Activated gamma-delta T cell (primary cell): ENCODE measurements at regions not wholly inside any gene's neighbourhood (a gene's known extent, or its start where the extent isn't known, plus 50 kb on each side); places are given as distances from the start of the nearest gene placed in this dataset.

Experiments
- DNase-seq: peaks from one replicate; lab custom pipeline; 2025; lab: John Stamatoyannopoulos, UW

DNA sequence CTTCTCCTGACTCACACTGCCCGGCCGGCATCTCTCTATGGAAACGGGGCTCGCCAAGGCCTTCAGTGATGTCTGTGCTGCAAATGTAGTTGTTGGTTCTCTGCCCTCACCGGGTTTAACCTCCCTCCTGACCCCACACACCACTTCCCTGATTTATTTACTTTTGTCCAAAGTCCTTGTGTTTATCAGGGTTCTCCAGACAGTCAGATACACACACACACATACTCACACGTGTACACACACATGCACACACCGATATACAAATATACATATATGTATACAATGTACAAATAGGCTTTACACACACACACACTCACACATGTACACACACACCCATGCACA lies 647.0 kb downstream of the BRD1 start:
- no peak for DNase-seq

GRCh38 chr22:49179886-49180682 lies 647.6 kb downstream of the BRD1 start:
- DNase-seq, result no peak

GRCh38 chr22:49179175-49179574 lies 648.5 kb downstream of the BRD1 start:
- DNase-seq, result no peak

GRCh38 chr22:49178246-49179005 lies 649.2 kb downstream of the BRD1 start:
- no peak for DNase-seq

- no peak for DNase-seq
Measured at GRCh38 chr22:49177666-49178065, 650.0 kb downstream of the BRD1 start.

DNA sequence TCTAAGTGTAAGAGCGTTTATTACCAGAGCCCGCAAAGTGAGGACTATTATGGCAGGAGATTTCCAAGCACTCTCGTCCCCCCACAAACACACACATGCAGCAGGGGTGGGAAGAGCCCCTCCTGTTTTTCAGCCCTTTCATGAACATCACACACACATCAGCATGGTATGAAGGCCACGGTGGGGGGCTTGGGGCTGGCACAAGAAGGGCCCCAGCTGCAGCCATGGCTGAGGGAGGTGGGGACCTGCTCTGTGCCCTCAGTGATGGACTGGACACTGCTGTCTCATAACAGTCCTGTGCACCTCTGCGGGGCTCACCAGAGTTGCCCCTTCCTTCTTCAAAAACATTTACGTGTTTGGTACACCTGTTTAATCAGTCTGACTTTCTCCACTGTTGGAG lies 650.7 kb downstream of the BRD1 start:
- DNase-seq, result no peak

- DNase-seq, result no peak
Measured at GRCh38 chr22:49170053-49170452, 657.6 kb downstream of the BRD1 start.

DNA sequence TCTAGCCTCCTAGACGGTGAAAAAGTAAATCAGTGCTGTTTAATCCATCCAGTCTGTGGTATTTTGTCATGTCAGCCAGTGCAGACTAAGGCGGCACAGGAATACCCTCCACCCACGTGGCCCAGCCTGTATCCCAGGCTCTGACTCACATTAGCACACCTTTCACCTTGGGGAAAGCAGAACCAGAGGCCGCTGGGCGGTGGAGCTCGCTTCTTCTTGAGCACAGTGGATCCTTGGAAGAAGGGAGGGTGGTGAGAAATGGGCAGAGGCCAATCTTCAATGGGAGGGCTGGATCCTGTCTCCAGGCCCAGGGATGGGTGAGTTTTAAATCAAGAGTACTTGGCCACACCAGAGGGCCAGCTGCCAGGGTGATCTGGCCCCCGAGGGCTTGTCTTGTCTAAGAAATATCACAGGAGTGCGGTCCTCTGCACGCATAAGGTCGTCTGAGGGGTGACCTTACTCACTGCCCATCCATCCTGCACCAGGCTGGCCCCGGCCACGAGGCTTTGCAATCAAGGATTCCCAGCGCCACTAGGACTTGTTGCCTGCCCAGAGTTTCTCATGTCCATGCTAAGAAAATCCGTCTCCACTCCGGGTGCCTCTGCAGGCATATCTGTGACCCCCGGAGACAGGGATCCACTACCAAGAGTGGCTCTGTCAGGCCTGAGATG lies 658.5 kb downstream of the BRD1 start:
- no peak for DNase-seq

GRCh38 chr22:49168219-49168813 lies 659.4 kb downstream of the BRD1 start:
- DNase-seq, result no peak

GRCh38 chr22:49166746-49167145 lies 660.9 kb downstream of the BRD1 start:
- no peak for DNase-seq

- no peak for DNase-seq
Measured at GRCh38 chr22:49166211-49166610, 661.5 kb downstream of the BRD1 start.

DNA sequence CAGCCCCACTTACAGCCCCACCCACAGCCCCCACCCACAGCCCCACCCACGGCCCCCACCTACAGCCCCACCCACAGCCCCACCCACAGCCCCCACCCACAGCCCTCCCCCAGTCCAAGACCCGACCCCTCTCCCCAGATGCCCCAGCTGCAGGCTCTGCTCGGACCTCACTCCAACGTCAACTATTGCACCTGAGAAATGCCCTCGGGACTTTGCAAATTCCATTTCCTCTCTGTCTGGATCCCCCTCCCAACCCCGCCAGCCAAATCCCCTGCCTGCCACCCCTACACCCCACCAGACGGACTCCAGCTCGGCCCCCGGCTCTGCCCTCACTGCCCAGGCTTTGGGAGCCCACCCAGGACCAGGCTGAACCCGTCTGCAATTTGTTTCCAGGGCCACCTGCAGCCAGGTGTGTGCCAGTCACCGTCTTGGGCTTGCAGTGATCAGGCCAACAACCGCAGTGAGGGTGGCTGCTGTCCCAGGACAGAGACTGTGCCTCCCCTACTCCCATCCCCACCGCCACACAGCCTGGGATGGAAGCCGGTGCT lies 662.8 kb downstream of the BRD1 start:
- DNase-seq, result no peak

DNA sequence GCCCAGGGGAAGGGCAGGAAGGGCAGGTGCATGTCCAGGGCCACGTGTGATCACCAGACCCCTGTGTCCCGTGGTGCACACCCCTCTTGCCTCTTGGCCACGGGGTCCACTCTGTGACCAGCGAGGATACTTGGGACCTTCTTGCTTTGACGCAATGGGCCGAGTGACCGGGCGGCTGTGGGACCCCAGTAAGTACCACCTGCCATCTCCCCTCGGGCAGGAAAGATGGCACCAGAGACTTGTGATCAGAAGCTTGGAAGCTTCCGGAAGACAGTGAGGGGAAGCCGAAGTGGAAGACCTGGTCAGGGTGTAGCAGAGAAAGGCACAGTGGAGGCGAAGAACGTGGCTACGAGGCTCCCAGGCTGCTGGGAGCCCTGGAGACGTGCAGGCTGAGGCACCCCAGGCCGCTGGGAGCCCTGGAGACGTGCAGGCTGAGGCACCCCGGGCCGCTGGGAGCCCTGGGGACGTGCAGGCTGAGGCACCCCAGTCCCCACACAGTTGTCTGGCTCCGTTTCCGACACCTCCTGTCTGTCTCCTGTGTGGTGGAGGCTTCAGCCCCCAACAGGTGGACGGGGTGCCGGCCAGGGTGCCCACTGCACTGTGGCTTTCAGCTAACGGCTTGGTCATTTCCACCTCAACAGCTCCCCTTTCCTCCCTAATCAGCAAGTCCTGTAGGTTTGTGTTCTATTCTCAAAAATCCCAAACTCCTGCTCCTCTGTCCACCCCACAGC lies 663.5 kb downstream of the BRD1 start:
- no peak for DNase-seq

DNA sequence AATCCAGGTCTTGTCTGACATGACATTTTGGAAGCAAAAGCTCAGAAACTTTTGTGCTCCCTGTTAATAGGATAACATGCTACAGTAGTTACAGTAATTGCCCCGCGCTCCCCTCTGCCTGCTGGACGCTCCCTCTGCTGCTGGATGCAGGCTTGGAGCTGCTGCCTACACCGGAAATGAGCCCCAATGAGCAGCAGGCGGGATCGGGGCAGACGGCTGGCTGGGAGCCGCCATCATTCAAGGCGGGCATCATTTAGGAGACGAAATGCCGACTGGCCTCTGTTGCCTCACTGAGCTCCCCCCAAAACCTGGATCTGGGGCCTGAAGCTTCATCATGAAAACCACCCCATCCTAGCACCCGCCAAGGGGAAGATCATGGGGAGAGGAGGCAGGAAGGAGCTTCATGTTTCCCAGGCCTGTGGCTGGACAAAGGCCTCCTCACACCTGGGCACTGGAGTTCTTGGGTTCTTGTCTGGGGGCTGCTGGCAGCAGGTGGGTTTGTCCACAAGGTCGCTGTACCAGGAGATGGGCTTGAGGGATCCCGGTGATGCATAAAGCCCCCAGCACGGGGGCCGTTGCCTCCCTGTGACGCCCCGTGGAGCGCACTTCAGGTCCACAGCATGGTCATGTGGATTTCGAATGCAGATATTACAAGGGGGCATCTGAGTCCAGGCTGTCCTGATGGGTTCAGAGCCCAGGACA lies 664.3 kb downstream of the BRD1 start:
- no peak for DNase-seq

- DNase-seq, result no peak
Measured at GRCh38 chr22:49162841-49163240, 664.8 kb downstream of the BRD1 start.

DNA sequence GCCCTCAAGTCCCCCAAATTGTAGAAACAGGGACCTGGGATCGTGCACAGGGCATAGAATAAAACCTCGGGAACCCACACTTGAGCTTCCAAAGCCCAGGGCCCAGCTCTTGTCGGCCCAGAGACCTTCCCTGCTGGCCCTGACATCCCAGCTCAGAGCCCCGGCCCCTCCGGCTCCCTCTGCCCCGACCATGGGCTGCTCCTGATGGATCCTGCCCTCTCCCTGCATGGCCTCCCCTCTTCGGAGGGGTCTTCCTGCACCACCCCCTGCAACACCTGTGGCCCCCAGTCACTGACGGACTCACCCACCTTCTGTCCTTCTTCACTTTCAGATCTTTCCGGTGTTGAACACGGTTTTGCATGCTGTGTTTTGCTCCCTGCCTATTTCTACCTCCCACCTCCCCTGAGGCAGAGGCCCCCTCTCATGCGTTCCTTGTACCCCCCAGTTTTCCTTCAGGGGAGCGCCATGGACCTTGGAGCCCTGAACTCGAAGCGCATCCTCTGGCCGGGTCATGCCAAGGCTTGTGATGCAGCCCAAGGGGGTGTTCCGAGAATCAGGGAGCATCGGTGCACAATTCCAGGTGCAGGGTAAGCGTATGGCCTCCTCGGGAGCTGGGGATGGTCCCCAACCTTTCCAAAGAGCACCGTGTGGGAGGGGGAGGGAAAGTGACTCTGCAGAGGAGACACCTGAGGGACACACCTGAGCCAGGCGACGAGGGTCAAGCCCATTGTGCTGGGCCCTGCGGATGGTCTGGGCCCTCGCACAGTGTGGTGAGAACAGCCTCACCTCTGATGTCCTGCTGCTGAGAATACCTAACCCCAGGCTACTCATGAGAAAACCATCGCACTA lies 666.4 kb downstream of the BRD1 start:
- DNase-seq, result no peak

GRCh38 chr22:49160261-49161001 lies 667.2 kb downstream of the BRD1 start:
- no peak for DNase-seq

- DNase-seq, result no peak
Measured at GRCh38 chr22:49159711-49160110, 668.0 kb downstream of the BRD1 start.
